NCI-H2171 treated with DMSO at 0.1 percent for 48 hours (cell line): ENCODE measurements at regions not wholly inside any gene's neighbourhood (a gene's known extent, or its start where the extent isn't known, plus 50 kb on each side); places are given as distances from the start of the nearest gene placed in this dataset.

Experiments used
- DNase-seq: peaks from one replicate; lab custom pipeline; 2025; lab: John Stamatoyannopoulos, UW

DNA sequence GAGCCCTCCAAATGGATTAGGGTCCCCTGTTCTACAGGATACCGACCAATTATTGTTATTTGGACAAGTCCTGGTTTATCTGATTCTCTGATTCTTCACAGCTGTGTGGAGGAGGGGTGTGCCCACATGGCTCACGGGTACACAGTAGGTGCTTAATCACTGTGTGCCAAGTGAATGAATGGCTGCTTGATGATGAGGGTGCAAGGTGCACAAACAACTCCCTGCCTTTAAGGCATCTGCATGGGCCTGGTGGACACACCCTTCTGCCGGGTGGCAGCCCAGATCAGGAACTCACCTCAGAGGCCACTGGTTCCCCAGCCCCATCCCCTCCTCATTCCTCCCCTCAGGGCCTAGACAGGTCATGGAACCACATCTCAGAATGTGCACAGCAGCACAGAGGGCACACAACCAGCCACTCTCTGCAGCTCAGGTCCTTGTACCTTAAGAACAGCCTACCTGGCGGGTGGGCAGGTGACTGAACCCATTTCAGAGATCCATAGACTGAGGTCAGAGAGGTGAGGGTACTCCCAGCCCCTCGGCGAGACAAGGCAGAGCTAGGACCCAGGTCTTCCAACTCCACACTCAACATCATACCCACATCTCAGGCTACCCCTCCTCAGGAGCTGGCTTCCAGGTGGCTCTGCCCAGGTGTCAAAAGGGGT is 50.3 kb downstream of the SHANK2 start:
- DNase-seq: no peak

- no peak for DNase-seq
Measured at GRCh38 chr11:71201231-71201630, 51.1 kb downstream of the SHANK2 start.

- DNase-seq: no peak
Measured at GRCh38 chr11:71200761-71201160, 51.6 kb downstream of the SHANK2 start.

GRCh38 chr11:71200172-71200716 is 52.1 kb downstream of the SHANK2 start:
- no peak for DNase-seq

DNA sequence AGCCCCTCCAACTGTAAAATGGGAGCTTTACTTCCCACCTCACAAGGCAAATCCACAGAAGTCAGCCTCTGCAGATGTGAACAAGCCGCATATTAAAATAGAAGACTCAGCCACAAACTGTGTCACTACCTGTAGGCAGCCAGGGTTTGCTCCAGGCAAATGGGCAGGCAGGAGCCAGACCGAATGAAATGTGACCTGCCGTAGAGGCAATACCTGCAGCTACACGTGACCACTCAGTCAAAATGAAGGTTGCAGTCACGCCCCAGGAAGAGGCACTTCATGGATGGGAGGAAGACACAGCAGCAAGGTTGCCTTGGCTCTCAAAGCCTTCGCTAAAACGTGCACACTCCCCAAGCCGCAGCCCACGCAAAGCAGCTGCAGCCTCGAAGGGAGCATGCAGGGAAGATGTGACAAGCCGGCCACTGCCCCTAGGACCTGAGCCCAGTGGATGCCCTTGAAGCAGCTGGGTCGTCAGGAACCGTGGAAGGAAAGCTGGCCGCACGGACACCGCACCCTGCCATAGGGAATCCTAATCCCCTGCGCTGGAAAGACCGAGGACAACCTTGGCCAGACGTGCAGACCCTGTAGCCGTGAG is 53.1 kb downstream of the SHANK2 start:
- no peak for DNase-seq

DNA sequence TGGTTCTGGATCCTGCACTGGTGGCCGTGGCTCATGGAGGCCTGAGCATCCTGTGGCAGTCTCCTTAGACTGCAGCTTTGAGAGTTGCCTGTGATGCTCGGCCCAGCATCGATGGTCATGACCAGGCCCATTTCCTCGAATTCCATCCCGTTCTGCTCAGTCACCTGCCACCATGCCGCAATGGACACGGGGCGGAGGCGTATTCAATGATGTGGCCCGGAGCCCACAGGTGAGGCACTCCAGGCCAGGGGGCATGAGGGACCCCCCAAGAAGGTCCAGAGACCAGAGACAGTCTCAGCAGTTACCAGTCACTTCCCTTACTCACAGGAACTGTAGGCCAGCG is 53.6 kb downstream of the SHANK2 start:
- DNase-seq: no peak

DNA sequence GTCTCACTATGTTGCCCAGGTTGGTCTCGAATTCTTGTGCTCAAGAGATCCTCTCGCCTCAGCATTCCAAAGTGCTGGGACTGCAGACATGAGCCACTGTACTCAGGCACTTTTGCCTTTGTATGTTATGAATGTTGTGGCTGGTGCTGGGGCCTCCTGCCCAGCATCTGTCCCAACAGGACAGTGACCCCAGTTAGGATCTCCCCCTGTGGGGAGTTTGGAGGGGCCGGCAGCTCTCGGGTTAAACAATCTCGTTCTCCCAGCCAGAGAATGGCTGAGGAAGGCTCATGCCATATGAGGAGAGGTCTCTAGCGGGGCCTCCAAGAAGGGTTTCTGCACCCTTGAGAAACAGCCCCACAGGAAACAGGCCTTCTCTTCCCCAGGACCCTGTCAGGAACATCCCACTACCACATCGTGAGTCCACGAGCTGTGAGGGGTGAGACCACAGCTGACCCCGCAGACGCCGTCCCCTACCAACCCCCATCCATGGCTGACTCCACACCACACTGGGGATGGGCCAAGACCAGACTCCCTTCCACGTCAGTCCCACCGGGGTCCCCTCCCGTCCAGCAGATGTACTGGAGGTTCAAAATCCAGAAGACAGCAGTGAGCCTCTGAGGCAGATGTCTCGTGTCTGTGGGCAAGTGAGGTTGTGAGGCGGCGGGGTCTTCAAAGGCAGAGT is 54.1 kb downstream of the SHANK2 start:
- DNase-seq: no peak

DNA sequence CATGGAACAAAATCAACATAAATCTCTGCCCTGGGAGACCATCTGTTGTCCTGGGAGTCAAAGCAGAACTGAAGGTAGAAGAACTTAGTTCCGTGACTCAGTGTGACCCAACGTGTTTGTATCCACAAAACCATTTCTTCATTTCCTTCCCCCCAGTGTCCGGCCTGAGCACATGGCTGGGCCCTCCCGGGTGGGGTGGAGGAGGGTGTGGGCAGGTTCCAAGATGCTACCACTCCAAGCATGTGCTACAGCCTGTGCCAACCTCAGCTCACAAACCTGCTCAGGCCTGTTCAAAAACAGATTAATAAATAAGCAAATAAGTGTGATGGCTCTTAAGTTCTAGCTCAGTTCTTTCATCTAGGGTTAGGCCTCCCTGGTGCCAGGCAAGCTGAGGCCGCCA is 55.3 kb downstream of the SHANK2 start:
- peak; percentile 91 for DNase-seq

DNA sequence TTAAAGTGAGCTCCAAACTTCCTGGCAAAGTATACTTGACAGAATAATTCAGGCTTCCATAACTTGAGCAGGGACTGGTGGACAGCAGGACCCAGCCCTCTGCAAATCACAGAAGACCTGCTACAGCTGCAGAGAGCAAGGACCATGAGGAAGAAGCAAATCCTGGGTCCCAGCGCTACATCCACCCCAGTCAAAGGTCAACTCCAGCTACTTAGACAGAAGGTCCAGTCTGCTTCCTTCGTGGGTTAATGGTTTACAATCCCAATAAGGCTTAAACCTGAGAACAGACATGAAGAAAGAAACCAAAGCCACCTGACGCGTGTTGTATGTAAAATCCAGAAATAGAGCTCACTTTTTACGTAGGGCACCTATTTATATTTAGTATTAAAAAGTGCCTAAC is 57.7 kb downstream of the SHANK2 start:
- no peak for DNase-seq

GRCh38 chr11:71193431-71193830 is 58.9 kb downstream of the SHANK2 start:
- no peak for DNase-seq

GRCh38 chr11:71192629-71193028 is 59.7 kb downstream of the SHANK2 start:
- no peak for DNase-seq

GRCh38 chr11:71191201-71191600 is 61.2 kb downstream of the SHANK2 start:
- DNase-seq: no peak

DNA sequence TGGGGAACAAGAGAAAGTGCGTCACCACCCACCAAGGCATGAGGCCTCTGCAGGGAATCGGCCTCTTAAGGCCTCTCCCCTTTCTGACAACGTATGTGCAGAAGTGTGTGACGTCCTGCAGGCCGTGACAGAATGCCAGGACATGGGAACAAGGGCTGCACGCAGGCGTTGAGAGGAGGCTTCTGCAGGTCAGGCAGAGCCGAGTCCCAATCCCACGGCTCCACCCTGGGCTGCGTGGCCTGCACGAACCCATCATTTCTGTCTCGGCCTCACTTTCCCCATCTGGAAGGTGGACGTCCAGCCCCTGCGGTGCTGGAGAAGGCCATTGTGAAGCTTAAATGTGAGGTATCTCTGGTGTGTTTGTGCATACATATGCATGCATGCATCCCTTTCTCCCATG is 61.8 kb downstream of the SHANK2 start:
- no peak for DNase-seq

- no peak for DNase-seq
Measured at GRCh38 chr11:71189768-71190315, 62.5 kb downstream of the SHANK2 start.

GRCh38 chr11:71188886-71189767 is 63.2 kb downstream of the SHANK2 start:
- peak; percentile 50 for DNase-seq

DNA sequence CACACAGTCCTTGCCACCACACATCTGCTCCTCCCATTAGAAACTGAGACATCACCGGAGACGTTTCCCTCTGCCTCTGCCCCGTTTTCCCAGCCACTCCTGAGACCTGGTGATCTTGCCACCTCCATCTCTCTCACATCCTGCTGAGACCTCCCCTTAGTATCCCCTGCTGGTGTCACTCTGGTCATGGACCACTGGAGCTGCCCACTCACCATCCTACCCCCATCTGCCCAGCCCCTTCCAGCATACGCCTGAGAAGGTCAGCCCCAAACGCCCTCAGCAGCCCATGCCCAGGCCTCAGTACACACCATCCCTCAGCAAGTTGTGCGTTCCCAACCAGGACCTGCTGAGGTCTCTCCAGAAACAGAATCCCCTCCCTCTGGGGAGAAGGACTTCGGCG is 64.3 kb downstream of the SHANK2 start:
- no peak for DNase-seq

GRCh38 chr11:71186806-71187205 is 65.6 kb downstream of the SHANK2 start:
- no peak for DNase-seq

GRCh38 chr11:71185411-71185810 is 67.0 kb downstream of the SHANK2 start:
- DNase-seq: no peak

DNA sequence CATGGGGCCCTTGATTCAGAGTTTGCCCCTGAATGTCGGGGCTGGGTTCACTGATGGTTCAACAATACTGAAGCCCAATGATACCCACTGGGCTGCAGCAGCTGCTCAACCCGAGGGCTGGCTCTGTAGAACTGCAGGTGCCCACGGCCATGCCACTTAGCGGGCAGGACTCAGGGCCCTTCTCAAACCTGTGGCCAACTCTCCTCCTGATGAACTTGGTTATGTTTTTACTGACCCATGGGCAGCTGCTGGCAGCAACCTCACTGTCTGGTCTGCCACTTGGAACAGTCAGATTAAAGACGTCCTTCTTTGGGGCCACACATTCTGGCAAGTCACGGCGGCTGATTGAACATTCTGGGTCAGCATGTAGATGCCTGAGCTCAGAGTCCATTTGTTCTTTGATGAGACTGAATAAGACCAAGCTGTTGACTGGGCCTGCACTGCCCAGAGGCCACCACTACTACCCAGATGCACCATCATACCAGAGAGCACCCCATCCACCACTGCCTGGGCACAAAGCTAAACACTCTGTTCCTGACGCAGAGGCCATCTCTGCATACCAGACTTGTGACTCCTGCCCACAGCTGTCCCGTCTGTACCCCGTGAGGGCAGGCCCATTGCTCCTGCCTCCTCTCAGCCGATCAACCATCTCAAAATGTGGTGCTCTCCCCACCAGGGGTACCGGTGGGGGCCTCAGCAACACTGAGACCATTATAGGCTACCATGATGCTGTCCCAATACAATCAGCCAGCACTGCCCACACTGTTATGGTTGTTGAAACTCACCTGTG is 67.8 kb downstream of the SHANK2 start:
- DNase-seq: no peak

DNA sequence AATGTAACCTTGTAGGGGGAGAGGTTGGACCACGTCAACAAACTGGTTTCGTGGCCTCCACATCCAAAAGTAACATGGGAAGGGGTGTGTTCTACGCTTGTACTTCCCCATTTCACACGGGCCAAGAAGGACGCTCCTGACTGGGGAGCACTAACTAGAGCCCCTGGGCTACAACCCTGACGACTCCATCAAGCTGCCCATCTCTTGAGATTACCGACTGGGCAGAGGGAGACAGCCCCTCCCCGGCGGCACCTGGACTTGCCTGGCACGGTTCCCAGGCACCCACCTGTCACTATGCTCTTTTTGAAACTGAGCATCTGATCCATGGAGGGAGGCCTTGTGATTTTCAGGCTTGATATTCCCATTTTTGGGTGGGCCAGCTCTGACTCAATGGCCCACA is 68.5 kb downstream of the SHANK2 start:
- peak; percentile 87 for DNase-seq
